Jurkat, Clone E6-1 (cell line): ENCODE measurements at regions not wholly inside any gene's neighbourhood (a gene's known extent, or its start where the extent isn't known, plus 50 kb on each side); places are given as distances from the start of the nearest gene placed in this dataset.
"Not testable (repeated sequence)": the region's sequence is repeated elsewhere in the genome, so short reads cannot be mapped to it uniquely, and the experiment has no call there.

Experiments used
- DNase-seq: peaks from one replicate; pipeline ENCODE4 v3.0.0-alpha.2; 2011; ENCODE audit warnings: low read depth, low spot score
- H3K4me3 ChIP-seq: 2 replicates; pipeline ENCODE4 v1.5.1; 2011; ENCODE audit warnings: mild to moderate bottlenecking, low read length, control low read depth, moderate library complexity

DNA sequence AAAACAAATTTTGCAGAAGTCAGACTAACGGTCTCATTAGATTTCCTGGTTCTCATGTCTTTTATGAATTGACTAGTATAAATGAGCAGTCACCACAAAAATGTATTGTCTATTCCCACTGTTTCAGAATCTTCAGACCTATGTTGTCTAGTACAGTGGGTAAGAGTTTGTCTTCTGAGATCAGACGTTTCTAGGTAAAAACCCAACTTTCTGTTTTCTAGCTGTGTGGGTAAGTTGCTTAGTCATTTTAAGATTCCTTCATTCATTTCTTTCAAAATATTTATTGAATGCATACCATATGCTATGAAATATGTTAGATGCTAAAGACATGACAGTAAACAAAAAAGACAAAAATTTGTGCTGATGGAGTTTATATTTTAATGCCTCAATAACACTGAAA is 156.3 kb downstream of the POLR1F start:
- DNase-seq: no peak
- H3K4me3 ChIP-seq: no peak overlapping the region

DNA sequence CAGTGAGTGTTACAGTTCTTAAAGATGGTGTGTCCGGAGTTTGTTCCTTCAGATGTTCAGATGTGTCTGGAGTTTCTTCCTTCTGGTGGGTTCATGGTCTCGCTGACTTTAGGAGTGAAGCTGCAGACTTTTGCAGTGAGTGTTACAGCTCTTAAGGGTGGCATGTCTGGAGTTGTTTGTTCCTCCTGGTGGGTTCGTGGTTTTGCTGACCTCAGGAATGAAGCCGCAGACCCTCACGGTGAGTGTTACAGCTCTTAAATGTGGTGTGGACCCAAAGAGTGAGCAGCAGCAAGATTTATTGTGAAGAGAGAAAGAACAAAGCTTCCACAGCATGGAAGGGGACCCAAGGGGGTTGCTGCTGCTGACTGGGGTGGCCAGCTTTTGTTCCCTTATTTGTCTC is 159.6 kb downstream of the POLR1F start:
- not testable (repeated sequence) for DNase-seq, H3K4me3 ChIP-seq

DNA sequence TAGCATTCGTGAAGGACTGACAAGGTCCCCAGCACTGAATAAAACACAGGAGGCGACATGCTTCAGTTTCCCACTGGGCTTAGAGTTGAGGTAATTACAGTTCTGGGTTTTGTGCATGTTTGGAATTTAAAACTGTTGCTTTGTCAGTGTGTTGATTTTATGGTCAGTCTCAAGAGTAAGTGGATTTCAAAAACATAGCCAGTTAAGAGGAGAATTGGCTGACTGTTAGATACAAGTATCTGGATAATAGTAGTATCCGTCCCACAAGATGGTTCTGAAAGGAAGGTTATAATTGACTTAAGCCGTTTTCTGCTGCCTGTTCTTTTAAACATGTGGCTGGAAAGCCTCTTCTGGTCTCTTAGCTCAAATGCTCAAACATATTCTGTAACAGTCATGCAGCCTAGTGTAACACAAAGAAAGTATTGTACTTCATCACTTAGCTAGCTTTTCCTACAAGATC is 170.9 kb downstream of the POLR1F start:
- DNase-seq: no peak
- H3K4me3 ChIP-seq: no peak overlapping the region

DNA sequence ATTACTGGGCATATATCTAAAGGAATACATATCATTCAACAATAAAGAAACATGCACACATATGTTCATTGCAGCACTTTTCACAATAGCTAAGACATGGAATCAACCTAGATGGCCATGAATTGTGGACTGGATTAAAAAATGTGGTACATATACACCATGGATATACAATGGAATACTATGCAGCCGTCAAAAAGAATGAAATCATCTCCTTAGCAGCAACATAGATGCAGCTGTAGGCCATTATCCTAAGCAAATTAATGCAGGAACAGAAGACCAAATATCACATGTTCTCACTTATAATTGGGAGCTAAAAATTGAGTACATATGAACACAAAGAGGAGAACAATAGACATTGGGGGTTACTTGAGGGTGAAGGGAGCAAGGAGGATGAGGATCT is 175.6 kb downstream of the POLR1F start:
- no peak for DNase-seq
- no peak overlapping the region for H3K4me3 ChIP-seq

DNA sequence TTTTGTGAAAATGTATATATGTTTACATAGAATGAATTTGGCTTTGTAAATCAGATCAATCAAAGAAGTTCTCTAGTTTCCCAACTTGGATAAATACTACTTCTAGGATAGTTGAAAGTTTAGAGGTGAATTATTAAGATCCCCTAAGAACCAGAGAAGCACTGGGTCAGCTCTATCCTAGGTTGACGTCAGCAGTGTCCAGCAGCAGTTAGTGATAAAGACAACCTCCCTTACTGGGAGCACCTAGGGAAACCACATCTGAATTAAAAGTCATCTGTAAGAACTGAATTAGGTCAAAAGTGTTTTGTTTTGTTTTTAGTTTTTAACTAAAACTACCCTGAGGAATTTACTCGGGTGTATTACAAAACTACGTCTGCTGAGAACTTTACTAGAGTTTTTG is 178.0 kb downstream of the POLR1F start:
- no peak for DNase-seq
- H3K4me3 ChIP-seq: no peak overlapping the region

DNA sequence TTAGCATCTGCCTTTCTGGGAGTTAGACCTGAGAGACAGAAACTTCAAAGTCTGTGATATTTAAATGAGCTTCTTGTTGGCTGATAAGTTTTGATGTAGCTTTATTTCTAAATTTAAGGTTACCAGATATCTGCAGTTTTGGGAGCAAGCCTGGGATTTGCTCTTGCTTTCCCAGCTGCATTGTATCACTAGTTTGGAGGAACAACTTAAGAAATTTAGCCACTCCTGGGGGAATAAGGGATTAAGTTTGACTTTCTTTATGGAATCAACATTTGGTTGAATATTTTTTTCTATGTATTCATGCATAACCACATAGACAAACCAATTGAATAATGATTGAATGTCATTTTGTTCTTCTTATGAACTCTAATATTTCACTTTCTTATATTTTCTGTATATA is 178.6 kb downstream of the POLR1F start:
- no peak for DNase-seq
- H3K4me3 ChIP-seq: no peak overlapping the region

DNA sequence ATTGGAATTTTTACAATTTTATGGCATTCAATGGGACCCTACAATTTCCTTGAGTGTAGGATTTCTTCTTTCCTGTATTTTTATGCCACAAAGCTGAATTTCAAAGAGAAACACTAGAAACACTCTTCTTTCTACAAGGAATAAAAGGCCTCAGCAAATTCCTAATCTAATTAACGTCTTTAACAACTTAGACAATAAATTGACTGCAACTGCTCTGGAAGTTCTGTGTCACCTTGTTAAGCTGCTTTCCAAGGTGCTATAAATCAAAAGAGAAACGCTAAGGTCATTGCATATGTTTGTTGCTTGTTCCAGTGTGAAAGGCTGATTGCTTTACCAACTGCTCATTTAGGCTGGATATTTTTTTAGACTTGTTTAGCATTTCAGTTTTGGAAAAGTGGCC is 182.2 kb downstream of the POLR1F start:
- no peak overlapping the region for H3K4me3 ChIP-seq
- DNase-seq: no peak

DNA sequence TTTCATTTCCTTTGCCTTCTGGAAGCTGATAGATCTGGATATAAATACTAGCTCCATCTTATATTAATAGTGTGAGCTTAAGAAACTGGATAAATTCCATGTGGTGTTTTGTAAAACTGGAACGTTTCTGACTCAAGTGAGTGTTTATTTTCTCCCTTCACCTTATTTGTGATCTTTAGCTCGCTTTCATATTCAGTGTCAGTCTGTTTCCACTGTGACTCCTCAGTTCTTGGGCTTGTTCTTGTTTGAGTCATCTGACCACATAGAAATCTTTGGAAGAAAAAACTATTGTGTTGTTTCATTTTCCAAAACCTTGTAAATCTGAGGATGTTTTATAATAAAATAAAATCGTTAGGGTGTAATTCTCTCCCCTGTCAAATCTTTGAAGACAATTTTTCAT is 186.4 kb downstream of the POLR1F start:
- no peak overlapping the region for H3K4me3 ChIP-seq
- no peak for DNase-seq

DNA sequence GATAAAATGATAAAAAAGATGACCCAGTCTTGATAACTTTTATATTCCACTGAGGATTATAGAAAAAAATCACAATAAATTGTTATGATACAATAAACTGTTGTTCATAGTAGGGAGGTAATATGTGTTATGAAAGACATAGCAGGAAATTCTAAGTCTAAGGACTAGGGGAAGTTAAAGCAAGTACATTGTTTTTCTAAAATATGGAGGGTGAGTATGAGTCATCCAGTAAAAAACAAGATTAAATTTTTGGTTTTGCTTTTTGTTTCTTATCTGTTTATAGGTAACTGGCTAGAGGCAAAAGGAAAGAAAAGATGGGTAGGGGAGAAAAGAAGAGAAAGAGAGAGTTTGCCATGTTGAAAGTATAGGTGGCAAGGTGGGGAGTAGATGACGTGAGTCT is 188.4 kb downstream of the POLR1F start:
- no peak overlapping the region for H3K4me3 ChIP-seq
- DNase-seq: no peak

DNA sequence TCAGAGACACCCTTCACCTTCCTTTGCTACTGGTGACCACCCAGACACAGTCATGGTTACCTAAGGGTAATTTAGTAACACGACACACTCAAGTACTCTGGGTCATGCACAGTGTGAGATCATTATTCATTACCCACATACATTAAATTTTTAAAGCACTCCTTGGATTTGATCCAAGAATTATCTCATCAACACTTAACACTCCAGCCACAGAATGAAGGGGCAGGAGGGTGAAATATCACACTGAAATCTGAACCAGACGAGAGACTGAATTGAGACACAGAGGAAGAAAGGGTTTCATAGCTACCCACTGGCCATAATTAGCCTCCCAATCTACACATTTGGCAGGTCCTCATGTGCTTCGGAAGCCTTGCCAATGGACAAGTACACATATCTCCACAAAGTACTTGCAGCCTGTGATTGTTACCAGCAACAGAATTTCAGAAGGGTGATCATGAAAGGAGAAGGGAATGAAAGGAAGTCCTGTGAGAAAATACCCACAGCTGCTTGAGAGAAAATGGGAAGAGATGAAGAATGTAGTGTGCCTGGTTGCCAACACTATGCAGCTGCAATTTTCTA is 189.3 kb downstream of the POLR1F start:
- no peak overlapping the region for H3K4me3 ChIP-seq
- no peak for DNase-seq

DNA sequence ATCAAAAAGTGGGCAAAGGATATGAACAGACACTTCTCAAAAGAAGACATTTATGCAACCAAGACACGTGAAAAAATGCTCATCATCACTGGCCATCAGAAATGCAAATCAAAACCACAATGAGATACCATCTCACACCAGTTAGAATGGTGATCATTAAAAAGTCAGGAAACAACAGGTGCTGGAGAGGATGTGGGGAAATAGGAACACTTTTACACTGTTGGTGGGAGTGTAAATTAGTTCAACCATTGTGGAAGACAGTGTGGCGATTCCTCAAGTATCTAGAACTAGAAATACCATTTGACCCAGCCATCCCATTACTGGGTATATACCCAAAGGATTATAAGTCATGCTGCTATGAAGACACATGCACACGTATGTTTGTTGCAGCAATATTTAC is 191.3 kb downstream of the POLR1F start:
- DNase-seq, H3K4me3 ChIP-seq: not testable (repeated sequence)

DNA sequence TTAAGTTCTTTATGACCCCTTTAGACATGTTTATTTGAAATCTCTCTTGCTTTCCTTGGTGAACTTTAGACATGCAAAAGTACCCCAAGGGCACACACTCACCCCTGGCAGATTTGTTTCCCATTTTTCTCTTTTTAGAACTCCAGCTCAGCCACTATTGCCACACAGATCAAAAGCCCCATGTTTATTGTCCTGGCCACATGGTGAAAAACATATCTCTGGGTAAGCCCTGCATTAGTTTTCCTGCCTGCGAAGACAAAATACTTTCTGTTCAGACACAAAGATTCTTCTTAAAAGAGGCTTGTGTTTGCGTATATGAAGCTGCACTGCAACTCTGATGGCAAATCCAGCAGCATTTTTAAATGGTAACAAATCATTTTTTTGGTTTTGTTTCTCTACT is 200.0 kb downstream of the POLR1F start:
- no peak overlapping the region for H3K4me3 ChIP-seq
- no peak for DNase-seq

DNA sequence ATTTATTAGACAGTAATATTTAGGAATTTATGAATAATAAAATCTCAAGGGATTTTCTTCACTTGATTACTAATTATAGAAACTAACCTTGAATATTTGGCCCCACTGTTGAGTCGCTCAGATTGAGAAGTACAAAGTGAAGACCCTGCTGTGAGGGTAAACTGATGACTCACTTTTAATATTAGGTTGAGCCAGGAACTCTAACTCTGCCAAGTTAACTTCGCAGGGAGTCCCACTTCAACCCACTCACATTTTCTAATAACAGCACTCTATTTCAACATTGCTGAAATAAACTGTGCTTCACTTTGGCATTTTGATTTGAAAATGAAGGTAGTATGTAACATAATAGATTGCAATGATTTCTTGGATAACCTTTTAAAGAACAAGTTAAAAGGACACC is 200.7 kb downstream of the POLR1F start:
- DNase-seq: no peak
- no peak overlapping the region for H3K4me3 ChIP-seq

DNA sequence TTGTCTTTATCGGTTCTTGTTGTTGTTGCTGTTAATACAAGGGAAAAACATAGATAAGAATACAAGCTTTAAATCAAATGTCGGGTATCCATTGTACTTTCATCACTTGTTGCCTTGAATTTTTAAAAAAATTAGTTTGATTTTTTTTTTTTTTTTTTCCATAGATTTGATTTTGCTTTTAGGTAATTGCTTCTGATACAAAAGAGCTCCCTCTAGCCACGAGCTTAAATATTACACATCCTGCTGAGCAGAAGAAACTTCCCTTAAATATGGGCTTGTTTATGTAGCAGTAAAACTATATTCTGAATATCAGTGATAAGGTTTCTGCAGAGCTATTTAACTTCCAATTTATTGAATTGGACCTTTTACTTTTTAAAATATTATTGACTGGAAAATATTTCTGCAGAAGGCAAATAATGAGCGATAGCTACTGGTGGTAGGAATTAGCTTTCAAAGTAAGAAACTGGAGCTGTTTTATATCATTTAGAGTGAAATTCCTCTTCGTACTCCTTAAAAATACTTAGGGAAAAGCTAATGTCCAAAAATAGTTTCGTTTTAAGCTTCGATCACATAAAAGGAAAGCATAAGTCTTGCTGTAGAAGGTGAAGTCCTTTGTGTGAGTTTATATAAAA is 216.9 kb downstream of the POLR1F start:
- no peak overlapping the region for H3K4me3 ChIP-seq
- peak; percentile 48 for DNase-seq

DNA sequence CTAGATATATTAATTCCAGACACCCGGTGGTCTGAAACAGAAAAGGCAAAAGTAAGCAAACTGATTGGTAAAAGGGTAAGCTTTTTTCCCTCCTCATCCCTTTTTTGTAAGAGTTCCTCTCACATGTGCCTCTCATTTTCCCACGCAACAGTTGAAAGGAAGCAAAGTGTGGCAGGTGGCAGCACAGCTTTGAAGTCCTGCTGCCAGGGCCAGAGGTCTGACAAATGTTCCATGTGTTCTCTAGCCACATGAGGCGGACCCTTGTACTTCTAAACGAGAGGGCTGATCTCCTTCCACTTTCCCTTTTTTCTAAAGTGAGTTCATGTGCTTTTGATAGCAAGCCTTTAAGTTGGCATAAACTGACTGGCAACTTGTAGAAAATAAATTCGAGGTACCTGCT is 217.5 kb downstream of the POLR1F start:
- DNase-seq: no peak
- no peak overlapping the region for H3K4me3 ChIP-seq

DNA sequence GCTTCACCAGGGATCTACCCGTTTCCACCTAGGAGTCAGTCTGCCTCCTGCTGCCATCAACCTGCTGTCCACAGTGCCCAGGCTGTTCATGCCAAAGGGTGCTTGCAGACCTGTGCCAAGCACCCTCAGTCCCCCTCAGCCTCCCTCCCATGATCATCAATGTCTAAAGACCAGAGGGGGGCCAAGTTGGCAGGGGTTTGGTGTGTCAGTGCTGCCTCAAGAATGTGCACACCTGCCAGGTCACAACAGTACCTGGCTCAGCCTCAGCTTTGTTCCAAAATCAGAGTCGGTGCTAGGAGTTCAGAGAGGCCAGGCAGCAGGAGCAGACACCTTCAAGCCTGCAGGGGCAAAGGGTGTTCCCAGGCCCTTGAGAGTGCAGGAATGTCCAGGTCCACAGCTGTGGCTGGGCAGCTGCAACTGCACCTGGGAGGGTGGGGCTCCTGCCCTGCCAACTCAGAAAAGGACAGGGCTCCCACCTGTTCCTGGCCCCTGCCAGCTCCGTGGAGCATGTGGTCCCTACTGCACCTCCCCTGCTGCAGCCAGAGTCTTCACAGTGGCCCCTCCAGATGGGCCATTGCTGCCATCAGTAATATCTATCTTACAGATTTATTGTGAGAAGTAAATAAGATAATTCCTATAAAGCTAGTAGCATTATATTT is 219.5 kb downstream of the POLR1F start:
- no peak for DNase-seq

DNA sequence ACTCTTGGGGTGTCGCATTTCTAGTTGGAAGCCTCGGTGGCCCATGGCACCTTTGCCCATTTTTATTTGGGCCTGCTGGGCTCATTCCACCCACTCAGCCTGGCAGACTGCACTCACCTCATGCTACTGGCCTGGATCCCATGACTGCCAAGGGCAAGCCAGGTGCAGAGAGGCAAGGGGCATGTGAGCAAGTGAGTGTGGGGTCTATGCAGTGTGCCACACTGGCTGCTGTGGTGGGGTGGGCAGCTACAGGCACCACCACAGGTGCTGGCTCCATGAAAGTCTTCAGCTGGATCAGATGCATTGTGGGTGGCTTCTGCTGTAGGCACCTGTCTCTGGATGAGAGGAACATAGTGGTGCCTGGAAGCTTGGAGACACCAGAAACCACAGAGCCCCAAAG is 220.8 kb downstream of the POLR1F start:
- no peak overlapping the region for H3K4me3 ChIP-seq
- DNase-seq: no peak

More for the DNA sequence above, 219.5 kb downstream of the POLR1F start:
- H3K4me3 ChIP-seq: no peak overlapping the region

DNA sequence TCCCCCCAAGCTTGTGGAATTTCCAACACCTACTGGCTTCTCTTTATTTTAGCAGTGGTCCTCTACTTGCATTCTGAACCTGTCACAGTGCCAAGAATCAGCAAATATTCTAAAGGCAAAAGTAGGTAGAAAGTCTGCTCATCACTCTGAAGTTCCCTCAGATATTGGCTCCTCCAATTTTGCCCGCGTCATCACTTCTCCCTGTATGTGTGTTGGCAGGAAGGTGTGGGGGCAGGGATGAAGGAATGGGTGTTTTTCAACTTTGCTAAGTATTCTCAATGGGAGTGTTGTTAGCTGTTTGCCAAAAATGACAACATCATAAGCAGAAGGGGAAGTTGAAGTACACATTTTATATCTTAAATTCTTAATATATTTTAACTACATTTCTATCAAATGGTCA is 226.2 kb downstream of the POLR1F start:
- DNase-seq: no peak
- H3K4me3 ChIP-seq: no peak overlapping the region

DNA sequence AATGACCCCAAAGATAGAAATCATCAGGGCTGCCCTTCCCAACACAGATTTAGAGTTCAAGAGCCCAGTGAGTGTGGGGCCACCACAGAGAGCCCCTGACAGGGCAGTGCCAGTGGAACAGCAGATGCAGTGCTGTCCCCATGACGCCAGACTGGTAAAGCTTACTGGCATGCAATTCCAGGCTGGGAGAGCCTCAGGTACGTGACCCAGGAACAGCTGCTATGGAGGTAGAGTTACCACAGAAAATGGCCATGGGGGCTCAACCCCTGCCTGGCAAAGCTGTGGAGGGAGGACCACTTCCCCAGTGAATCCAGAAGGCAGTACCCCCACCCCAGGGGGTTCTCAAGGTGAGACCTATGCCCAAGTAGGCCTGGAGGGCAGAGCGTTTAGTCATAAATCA is 228.5 kb downstream of the POLR1F start:
- no peak overlapping the region for H3K4me3 ChIP-seq

DNA sequence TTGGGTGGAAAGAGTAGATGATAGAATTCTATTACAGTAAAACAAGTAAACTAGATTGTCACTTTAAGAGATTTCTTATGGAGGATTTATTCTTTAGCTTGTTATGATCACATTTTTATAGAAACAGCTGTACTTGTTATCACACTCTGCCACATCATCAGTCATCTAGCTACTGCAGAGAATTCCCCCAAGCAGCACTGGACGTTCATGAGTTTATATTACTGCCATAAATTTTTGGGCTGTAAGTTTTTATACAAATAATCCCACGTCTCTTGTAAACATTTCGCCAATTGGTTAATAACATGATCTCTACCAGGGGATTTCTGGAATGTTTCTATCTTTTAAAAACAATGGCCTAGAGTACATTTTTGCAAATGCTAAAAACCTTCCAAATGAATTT is 238.8 kb downstream of the POLR1F start:
- H3K4me3 ChIP-seq: no peak overlapping the region
- no peak for DNase-seq

More for the DNA sequence above, 228.5 kb downstream of the POLR1F start:
- DNase-seq: no peak

DNA sequence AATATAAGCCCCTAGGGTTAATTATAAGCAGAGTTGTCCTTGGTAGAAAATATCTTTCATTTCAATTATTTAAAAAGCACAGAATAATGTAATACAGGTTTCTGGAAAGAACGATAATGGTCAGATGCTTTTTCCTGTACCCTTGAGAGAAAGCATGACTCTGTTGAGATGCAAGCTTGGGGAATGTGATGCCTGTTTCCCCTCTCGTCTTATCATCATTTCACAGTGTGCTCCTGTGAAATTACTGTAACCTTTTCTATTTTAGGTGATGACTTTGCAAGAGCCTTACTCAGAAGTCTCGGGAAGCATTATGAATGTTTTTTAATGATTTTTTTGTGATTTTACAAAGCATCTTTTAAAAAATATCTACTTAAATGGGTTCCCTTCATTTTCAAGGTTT is 243.0 kb downstream of the POLR1F start:
- no peak overlapping the region for H3K4me3 ChIP-seq
- DNase-seq: no peak
